ENCODE measurements at regions not wholly inside any gene's neighbourhood (a gene's known extent, or its start where the extent isn't known, plus 50 kb on each side); places are given as distances from the start of the nearest gene placed in this dataset.

GRCh38 chr1:230589951-230590350 is 52.3 kb upstream of the COG2 start:
- TF ChIP-seq CTCF (IDR thresholded peaks at IDR 0.05) = no peak
- no peak for TF ChIP-seq POLR2A (IDR thresholded peaks at IDR 0.05)
